Smooth muscle cell (in vitro differentiated cells): ENCODE measurements at regions not wholly inside any gene's neighbourhood (a gene's known extent, or its start where the extent isn't known, plus 50 kb on each side); places are given as distances from the start of the nearest gene placed in this dataset.

Experiments used
- DNase-seq: peaks from one replicate; lab custom pipeline; 2025; ENCODE audit not compliant: unreplicated experiment; lab: John Stamatoyannopoulos, UW
- H2AFZ ChIP-seq: fragments of 200-600 bp; sonication (generic); 2 replicates; pipeline ENCODE4 v1.6.0; 2016; ENCODE audit warnings: antibody characterized with exemption, low read depth, mild to moderate bottlenecking
- H3F3A ChIP-seq: fragments of 200-600 bp; sonication (generic); 2 replicates; pipeline ENCODE4 v1.6.0; 2017; ENCODE audit warnings: antibody characterized with exemption, low read depth
- H3K27ac ChIP-seq: fragments of 200-600 bp; sonication (generic); 2 replicates; pipeline ENCODE4 v1.5.1; 2016; ENCODE audit warnings: low read depth, mild to moderate bottlenecking
- H3K27me3 ChIP-seq: fragments of 200-600 bp; sonication (generic); 2 replicates; pipeline ENCODE4 v1.6.1; 2016; ENCODE audit warnings: low read depth, mild to moderate bottlenecking
- H3K36me3 ChIP-seq: fragments of 200-600 bp; sonication (generic); 2 replicates; pipeline ENCODE4 v1.5.1; 2016; ENCODE audit warnings: low read depth
- H3K4me1 ChIP-seq: fragments of 200-600 bp; sonication (generic); 2 replicates; pipeline ENCODE4 v1.5.1; 2016; ENCODE audit warnings: low read depth
- H3K4me2 ChIP-seq: fragments of 200-600 bp; sonication (generic); 2 replicates; pipeline ENCODE4 v1.6.0; 2016; ENCODE audit warnings: mild to moderate bottlenecking
- H3K4me3 ChIP-seq: fragments of 200-600 bp; sonication (generic); 2 replicates; pipeline ENCODE4 v1.5.1; 2016; ENCODE audit warnings: mild to moderate bottlenecking
- H3K79me2 ChIP-seq: fragments of 200-600 bp; sonication (generic); 2 replicates; pipeline ENCODE4 v1.6.0; 2016; ENCODE audit warnings: low read depth, mild to moderate bottlenecking
- H3K9ac ChIP-seq: fragments of 200-600 bp; sonication (generic); 2 replicates; pipeline ENCODE4 v1.6.0; 2016; ENCODE audit warnings: low read depth
- H3K9me3 ChIP-seq: fragments of 200-600 bp; sonication (generic); replicated peaks from 2 replicates; pipeline ENCODE4 v1.5.1; 2016; ENCODE audit warnings: low read depth
- H4K20me1 ChIP-seq: fragments of 200-600 bp; sonication (generic); 2 replicates; pipeline ENCODE4 v1.6.0; 2016; ENCODE audit warnings: low read depth
- WGBS: methylation state at CpG from one replicate; pipeline ENCODE4 v1.1.7; 2016; ENCODE audit warnings: low lambda C conversion rate; 5-methylcytosine and 5-hydroxymethylcytosine counted together
- TF ChIP-seq, protein P1 (sequence below): fragments of 200-600 bp; sonication (generic); IDR thresholded peaks from 2 replicates; pipeline ENCODE4 v1.5.1; 2017; ENCODE audit warnings: borderline replicate concordance, mild to moderate bottlenecking, antibody characterized with exemption; ENCODE audit not compliant: insufficient read depth, poor library complexity, severe bottlenecking

DNA sequence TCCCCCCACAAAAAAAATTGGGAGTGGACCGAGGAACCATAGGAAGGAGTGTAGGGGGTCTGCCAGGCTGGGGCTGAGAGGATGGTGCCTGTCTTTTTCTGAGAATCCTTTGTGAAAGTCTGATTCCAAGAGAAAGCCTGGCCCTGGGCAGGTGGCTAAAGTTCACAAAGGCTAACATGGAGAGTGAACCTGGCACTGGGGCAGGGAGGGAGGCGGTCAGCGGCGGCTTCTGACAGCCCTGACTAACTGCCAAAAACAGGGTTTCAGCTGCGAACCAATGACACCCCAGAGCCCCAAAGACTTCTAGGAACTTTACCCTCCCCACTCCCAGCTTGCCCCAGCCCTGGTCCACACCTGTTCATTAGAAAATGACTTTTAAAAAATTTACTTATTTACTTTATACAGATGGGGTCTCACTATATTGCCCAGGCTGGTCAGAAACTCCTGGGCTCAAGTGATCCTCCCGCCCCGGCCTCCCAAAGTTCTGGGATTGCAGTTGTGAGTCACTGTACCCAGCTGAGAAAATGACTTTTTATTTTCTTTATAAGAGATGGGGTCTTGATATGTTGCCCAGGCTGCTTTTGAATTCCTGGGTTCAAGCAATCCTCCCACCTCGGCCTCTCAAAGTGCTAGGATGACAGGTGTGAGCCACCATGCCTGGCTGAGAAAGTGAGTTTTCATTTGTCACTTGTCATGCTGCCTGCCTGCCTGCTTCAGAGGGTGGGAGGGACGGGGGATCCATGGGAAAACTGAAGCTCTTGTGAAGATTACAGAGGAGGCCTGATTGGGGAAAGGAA, 61.0 kb upstream of the DUSP5 start:
- Histone ChIP-seq H3K27ac (no peak overlapping the region), H3K4me3 (no peak overlapping the region), H3K27me3 (no peaks in the 10 kb centered on the region), H3K9me3 (no peaks in the 10 kb centered on the region), H3K36me3 (no peaks in the 10 kb centered on the region), H3K4me1 (no peaks in the 10 kb centered on the region), H2AFZ (no peak overlapping the region), H3K79me2 (no peaks in the 10 kb centered on the region), H3K4me2 (no peak overlapping the region), H4K20me1 (no peaks in the 10 kb centered on the region), H3K9ac (no peak overlapping the region), H3F3A (no peaks in the 10 kb centered on the region)
- no peak for DNase-seq
- 93% methylated on average over 9 of the region's 9 CpGs for WGBS
- TF ChIP-seq, protein P1, sequence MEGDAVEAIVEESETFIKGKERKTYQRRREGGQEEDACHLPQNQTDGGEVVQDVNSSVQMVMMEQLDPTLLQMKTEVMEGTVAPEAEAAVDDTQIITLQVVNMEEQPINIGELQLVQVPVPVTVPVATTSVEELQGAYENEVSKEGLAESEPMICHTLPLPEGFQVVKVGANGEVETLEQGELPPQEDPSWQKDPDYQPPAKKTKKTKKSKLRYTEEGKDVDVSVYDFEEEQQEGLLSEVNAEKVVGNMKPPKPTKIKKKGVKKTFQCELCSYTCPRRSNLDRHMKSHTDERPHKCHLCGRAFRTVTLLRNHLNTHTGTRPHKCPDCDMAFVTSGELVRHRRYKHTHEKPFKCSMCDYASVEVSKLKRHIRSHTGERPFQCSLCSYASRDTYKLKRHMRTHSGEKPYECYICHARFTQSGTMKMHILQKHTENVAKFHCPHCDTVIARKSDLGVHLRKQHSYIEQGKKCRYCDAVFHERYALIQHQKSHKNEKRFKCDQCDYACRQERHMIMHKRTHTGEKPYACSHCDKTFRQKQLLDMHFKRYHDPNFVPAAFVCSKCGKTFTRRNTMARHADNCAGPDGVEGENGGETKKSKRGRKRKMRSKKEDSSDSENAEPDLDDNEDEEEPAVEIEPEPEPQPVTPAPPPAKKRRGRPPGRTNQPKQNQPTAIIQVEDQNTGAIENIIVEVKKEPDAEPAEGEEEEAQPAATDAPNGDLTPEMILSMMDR = no peak

DNA sequence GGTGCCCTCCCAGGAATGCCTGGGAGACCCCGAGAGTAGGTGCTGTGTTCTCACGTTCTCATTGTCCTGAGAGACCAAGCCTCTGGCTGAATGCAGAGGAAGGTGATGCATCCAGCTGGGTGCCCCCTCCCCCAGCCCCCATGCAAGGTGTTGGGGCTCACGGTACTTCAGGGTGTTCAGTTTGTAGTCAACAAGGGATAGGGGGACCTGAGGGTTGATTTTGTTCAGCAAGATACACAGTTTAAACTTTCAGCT, 60.4 kb upstream of the DUSP5 start:
- no peaks in the 10 kb centered on the region for H3F3A ChIP-seq
- no peak overlapping the region for H3K27ac ChIP-seq
- H4K20me1 ChIP-seq = no peaks in the 10 kb centered on the region
- no peak for DNase-seq
- H2AFZ ChIP-seq = no peak overlapping the region
- H3K36me3 ChIP-seq = no peaks in the 10 kb centered on the region
- H3K9ac ChIP-seq = no peak overlapping the region
- TF ChIP-seq, protein P1 = no peak
- 94% methylated on average over 3 of the region's 3 CpGs for WGBS
- no peaks in the 10 kb centered on the region for H3K4me1 ChIP-seq
- H3K4me2 ChIP-seq = no peak overlapping the region
- no peaks in the 10 kb centered on the region for H3K27me3 ChIP-seq
- no peaks in the 10 kb centered on the region for H3K9me3 ChIP-seq
- no peak overlapping the region for H3K4me3 ChIP-seq
- no peaks in the 10 kb centered on the region for H3K79me2 ChIP-seq

DNA sequence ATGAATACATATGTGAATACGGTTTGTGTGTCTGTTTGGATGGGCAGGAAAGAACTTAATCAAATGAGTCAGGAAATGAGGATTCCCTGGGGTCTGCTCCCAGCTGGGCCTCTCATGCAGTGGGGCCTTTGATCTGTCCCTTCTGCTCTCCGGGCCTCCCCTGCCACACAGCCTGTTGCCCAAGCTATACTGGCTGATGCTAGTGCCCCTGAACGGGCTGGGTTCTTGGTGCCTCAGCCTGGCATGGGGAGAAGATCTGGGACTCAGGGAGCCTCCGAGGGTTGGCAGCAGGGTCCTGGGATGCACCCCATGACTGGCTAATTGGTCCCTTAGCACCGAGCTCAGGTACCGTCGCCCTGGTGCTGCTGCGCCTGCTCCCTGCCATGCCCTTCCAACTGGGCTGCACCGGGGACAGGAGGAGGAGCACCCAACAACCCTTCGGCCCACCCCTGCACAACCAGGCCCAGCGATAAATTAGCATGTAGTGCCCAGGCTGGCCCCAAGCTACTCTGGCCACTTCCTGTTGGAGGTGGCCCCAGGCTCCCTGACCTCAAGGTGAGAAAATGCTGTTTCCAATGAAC, 59.9 kb upstream of the DUSP5 start:
- Histone ChIP-seq H3K9ac (no peak overlapping the region), H3K9me3 (no peaks in the 10 kb centered on the region), H3K4me2 (no peak overlapping the region), H3K27ac (no peak overlapping the region), H3K36me3 (no peaks in the 10 kb centered on the region), H2AFZ (no peak overlapping the region), H3K79me2 (no peaks in the 10 kb centered on the region), H3K4me3 (no peak overlapping the region), H4K20me1 (no peaks in the 10 kb centered on the region), H3F3A (no peaks in the 10 kb centered on the region), H3K4me1 (no peaks in the 10 kb centered on the region), H3K27me3 (no peaks in the 10 kb centered on the region)
- no peak for DNase-seq
- WGBS = 83% methylated on average over 11 of the region's 11 CpGs
- TF ChIP-seq, protein P1 = no peak

DNA sequence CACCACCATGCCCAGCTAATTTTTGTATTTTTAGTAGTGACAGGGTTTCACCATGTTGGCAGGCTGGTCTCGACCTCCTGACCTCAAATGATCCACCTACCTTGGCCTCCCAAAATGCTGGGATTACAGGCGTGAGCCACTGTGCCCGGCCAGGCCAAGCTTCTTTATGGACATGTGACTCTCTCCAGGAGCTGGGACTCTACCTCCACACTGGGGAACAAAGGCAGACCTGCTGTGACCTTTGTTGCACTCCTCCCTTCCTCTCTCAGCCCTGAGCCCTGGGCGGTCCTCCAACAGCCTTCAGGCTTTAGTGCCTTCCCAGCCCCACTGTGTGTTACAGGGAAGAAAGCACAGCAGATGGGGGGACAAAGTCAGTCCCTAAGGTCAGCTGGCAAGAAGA, 55.0 kb upstream of the DUSP5 start:
- Histone ChIP-seq H4K20me1 (no peaks in the 10 kb centered on the region), H3K27ac (no peak overlapping the region), H3K4me1 (peaks cover 9% of the 10 kb centered on the region), H3K27me3 (no peaks in the 10 kb centered on the region), H3K9ac (no peak overlapping the region), H3K36me3 (no peaks in the 10 kb centered on the region), H3F3A (no peaks in the 10 kb centered on the region), H3K79me2 (no peaks in the 10 kb centered on the region), H2AFZ (no peak overlapping the region), H3K4me2 (no peak overlapping the region), H3K9me3 (no peaks in the 10 kb centered on the region), H3K4me3 (no peak overlapping the region)
- TF ChIP-seq, protein P1 = no peak
- DNase-seq = no peak
- 98% methylated on average over 4 of the region's 4 CpGs for WGBS
